Endothelial cell of umbilical vein (primary cell): ENCODE measurements at regions not wholly inside any gene's neighbourhood (a gene's known extent, or its start where the extent isn't known, plus 50 kb on each side); places are given as distances from the start of the nearest gene placed in this dataset.

Experiments
- BruUV-seq: library from RNA; stranded (reverse); fragments of 400-500 nt; replicated peaks from 2 replicates; lab custom pipeline; 2021; lab: Mats Ljungman, UMichigan
- CTCF ChIA-PET: fragments of 300-600, 350-600 bp; sonication (Branson Sonifier 250); formaldehyde crosslinking; loops from one replicate; lab custom pipeline; 2021; ENCODE audit warnings: antibody characterized with exemption, inconsistent platforms; lab: Charles Lee
- POLR2A ChIA-PET: fragments of 300-600, 350-600 bp; sonication (Branson Sonifier 250); formaldehyde crosslinking; loops from one replicate; lab custom pipeline; 2021; ENCODE audit warnings: antibody characterized with exemption, inconsistent platforms; lab: Charles Lee
- DNase-seq: peaks from one replicate; pipeline ENCODE4 v3.0.0-alpha.2; 2011; ENCODE audit warnings: low read depth, low spot score
- FAIRE-seq: peaks from 2 replicates; lab custom pipeline; 2011; peaks lifted over from hg19 to GRCh38; lab: Jason Lieb, UNC
- H2AFZ ChIP-seq: 2 replicates; pipeline ENCODE4 v1.6.0; 2012; ENCODE audit warnings: low read depth, low read length, control low read depth, inconsistent platforms
- H3K27ac ChIP-seq: 2 replicates; pipeline ENCODE4 v1.5.1; 2011; ENCODE audit warnings: low read depth, mild to moderate bottlenecking, control low read depth, low read length, moderate library complexity; ENCODE audit not compliant: insufficient read depth
- H3K27me3 ChIP-seq, 2 experiments: 2 replicates each; pipeline versions ENCODE4 v1.6.0 to v1.6.1; 2011; ENCODE audit warnings: low read length in 2 of 2, mixed read lengths in 1 of 2; ENCODE audit not compliant: control insufficient read depth in 2 of 2, insufficient read depth in 2 of 2
- H3K36me3 ChIP-seq, 2 experiments: 2 replicates in 1 of 2; 3 replicates in 1 of 2; pipeline ENCODE4 v1.5.1; 2011; ENCODE audit warnings: low read length in 2 of 2, mild to moderate bottlenecking in 1 of 2, moderate library complexity in 1 of 2; ENCODE audit not compliant: control insufficient read depth in 2 of 2, insufficient read depth in 2 of 2; ENCODE audit errors: extremely low read depth in 1 of 2
- H3K4me1 ChIP-seq: 3 replicates; pipeline ENCODE4 v1.5.1; 2011; ENCODE audit warnings: mild to moderate bottlenecking, low read length; ENCODE audit not compliant: control insufficient read depth, insufficient read depth; ENCODE audit errors: extremely low read depth
- H3K4me2 ChIP-seq: 2 replicates; pipeline ENCODE4 v1.6.1; 2011; ENCODE audit warnings: low read length, control low read depth, mixed read lengths; ENCODE audit not compliant: insufficient read depth
- H3K4me3 ChIP-seq, 3 experiments: fragments of 200-600 bp in 1 of 3; sonication (generic), shearing (Covaris generic) in 1 of 3; replicated peaks in 1 of 3; 2 replicates each; pipeline ENCODE4 v1.5.1; 2011 to 2016; ENCODE audit warnings: control low read depth in 3 of 3, low read length in 3 of 3, mild to moderate bottlenecking in 2 of 3, inconsistent platforms in 1 of 3, low read depth in 1 of 3, moderate library complexity in 1 of 3; ENCODE audit not compliant: insufficient read depth in 1 of 3
- H3K79me2 ChIP-seq: 2 replicates; pipeline ENCODE4 v1.6.0; 2012; ENCODE audit warnings: low read length, inconsistent platforms; ENCODE audit not compliant: control insufficient read depth, insufficient read depth
- H3K9ac ChIP-seq: replicated peaks from 2 replicates; pipeline ENCODE3; 2011; ENCODE audit warnings: low read length, control low read depth; ENCODE audit not compliant: insufficient read depth; ENCODE audit errors: extremely low read depth
- H3K9me1 ChIP-seq: replicated peaks from 3 replicates; pipeline ENCODE4 v1.6.0; 2011; ENCODE audit warnings: mild to moderate bottlenecking, low read length; ENCODE audit not compliant: control insufficient read depth, insufficient read depth; ENCODE audit errors: extremely low read depth
- H3K9me3 ChIP-seq: replicated peaks from 2 replicates; pipeline ENCODE4 v1.5.1; 2012; ENCODE audit warnings: low read length, inconsistent platforms; ENCODE audit not compliant: control insufficient read depth, insufficient read depth
- H4K20me1 ChIP-seq: replicated peaks from 2 replicates; pipeline ENCODE3; 2011; ENCODE audit warnings: mild to moderate bottlenecking, low read length; ENCODE audit not compliant: control insufficient read depth, insufficient read depth; ENCODE audit errors: extremely low read depth
- CTCF ChIP-seq, 2 donors: IDR thresholded peaks; 1 replicate in 1 of 2; 2 replicates in 1 of 2; pipeline ENCODE4 v1.5.1; 2011; ENCODE audit warnings: low read length in 2 of 2, mild to moderate bottlenecking in 2 of 2, moderate library complexity in 2 of 2, control low read depth in 1 of 2, inconsistent platforms in 1 of 2, low read depth in 1 of 2; ENCODE audit not compliant: insufficient read depth in 1 of 2; ENCODE audit errors: extremely low read depth in 1 of 2
- EZH2 ChIP-seq: IDR thresholded peaks from 2 replicates; pipeline ENCODE4 v1.6.1; 2012; ENCODE audit warnings: borderline replicate concordance, low read depth, mild to moderate bottlenecking, moderate library complexity, low read length, inconsistent platforms; ENCODE audit not compliant: severe bottlenecking
- FOS ChIP-seq: IDR thresholded peaks from 2 replicates; pipeline ENCODE4 v1.6.1; 2011; ENCODE audit warnings: mild to moderate bottlenecking, low read length, moderate library complexity, borderline replicate concordance; ENCODE audit not compliant: insufficient read depth
- GATA2 ChIP-seq: IDR thresholded peaks from 2 replicates; pipeline ENCODE4 v1.7.0; 2011; ENCODE audit warnings: low read depth, mild to moderate bottlenecking, moderate library complexity, mixed read lengths, low read length; ENCODE audit not compliant: insufficient read length, insufficient read depth
- JUN ChIP-seq: IDR thresholded peaks from 2 replicates; pipeline ENCODE4 v1.6.1; 2011; ENCODE audit warnings: borderline replicate concordance, low read depth; ENCODE audit not compliant: insufficient read length, insufficient read depth
- MYC ChIP-seq: IDR thresholded peaks from one replicate; pipeline ENCODE4 v1.6.1; 2011; ENCODE audit warnings: mild to moderate bottlenecking, low read depth, low read length
- POLR2A ChIP-seq: IDR thresholded peaks from 2 replicates; pipeline ENCODE4 v1.6.1; 2012; ENCODE audit warnings: low read depth, mild to moderate bottlenecking, control low read depth, low read length
- POLR2AphosphoS5 ChIP-seq: IDR thresholded peaks from 2 replicates; pipeline ENCODE4 v1.6.1; 2012; ENCODE audit warnings: low read depth, mild to moderate bottlenecking, control low read depth, low read length, moderate library complexity; ENCODE audit not compliant: insufficient read depth
- dilution Hi-C: fragments of 300-500 bp; cut with MboI; formaldehyde crosslinking; loops from one replicate; pipeline ENCODE4 v1.15.0; 2019; ENCODE audit warnings: low sequenced_read_pairs; ENCODE audit not compliant: extremely low pct_ligation_motif_present
- intact Hi-C: fragments of 100-400 bp; cut with micrococcal nuclease; formaldehyde crosslinking; loops from one replicate; pipeline ENCODE4 v1.10.0; 2022
- TF ChIP-seq, protein P1 (sequence below): IDR thresholded peaks from 2 replicates; pipeline ENCODE4 v1.6.1; 2011; ENCODE audit not compliant: insufficient read depth, insufficient read length

DNA sequence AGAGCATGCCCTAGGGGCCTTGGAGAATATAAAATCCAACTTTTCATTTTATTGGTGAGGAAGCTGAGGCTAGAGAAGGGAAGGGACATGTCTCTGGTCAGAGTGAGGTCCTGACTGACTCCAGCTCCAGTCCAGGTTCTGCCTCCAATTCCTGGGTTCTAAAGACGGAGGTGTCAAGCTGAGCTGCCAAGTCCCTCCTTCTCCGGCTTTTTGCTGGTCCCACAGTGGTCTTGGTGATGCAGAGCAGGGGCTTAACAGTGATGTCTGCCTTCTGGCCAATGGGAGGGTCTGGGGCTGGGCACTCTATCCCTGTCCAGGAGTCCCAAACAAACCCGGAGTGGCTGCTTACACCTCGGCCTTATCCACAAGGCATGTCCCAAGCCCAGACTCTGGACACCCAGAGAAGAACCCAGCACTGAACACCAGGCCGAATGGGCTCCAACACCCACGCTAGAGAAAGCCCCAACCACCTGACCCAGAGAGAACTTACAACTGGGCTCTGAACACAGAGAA is 104.8 kb downstream of the EBNA1BP2 start:
- Histone ChIP-seq H3K27me3 (no peaks in the 10 kb centered on the region), H3K4me3 (no peak overlapping the region), H2AFZ (no peak overlapping the region), H3K9ac (no peak overlapping the region), H3K4me1 (no peaks in the 10 kb centered on the region), H3K79me2 (no peaks in the 10 kb centered on the region), H3K27ac (no peak overlapping the region), H3K9me3 (no peaks in the 10 kb centered on the region), H3K4me2 (no peak overlapping the region), H3K36me3 (no peaks in the 10 kb centered on the region), H4K20me1 (no peaks in the 10 kb centered on the region), H3K9me1 (no peaks in the 10 kb centered on the region)
- intact Hi-C loops, result loop anchor here (5.0 kb wide), 1 partner anchor 90 kb away; no protein-coding TSS in a partner anchor
- no TSS peak for BruUV-seq
- TF ChIP-seq MYC (no peak), POLR2A (no peak), EZH2 (no peak), JUN (no peak), CTCF (IDR thresholded peaks at IDR 0.05; ENCODE audit: extremely low read depth in 1 of 2, insufficient read depth in 1 of 2, low read depth in 1 of 2, low read length in 2 of 2) (no peak), FOS (no peak), POLR2AphosphoS5 (no peak), GATA2 (no peak)
- TF ChIP-seq, protein P1, sequence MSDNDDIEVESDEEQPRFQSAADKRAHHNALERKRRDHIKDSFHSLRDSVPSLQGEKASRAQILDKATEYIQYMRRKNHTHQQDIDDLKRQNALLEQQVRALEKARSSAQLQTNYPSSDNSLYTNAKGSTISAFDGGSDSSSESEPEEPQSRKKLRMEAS, result no peak
- DNase-seq (no peak), FAIRE-seq (no peak)
- ChIA-PET POLR2A (no interaction called here), CTCF (interaction anchor here (0.9 kb wide), 1 partner anchor 154 kb away, joined by 3 read pairs; no protein-coding TSS in a partner anchor)
- dilution Hi-C loops, result loop anchor here (25.0 kb wide), 1 partner anchor 155 kb away; no protein-coding TSS in a partner anchor
